ENCODE measurements at regions not wholly inside any gene's neighbourhood (a gene's known extent, or its start where the extent isn't known, plus 50 kb on each side); places are given as distances from the start of the nearest gene placed in this dataset.
"Not testable (repeated sequence)": the region's sequence is repeated elsewhere in the genome, so short reads cannot be mapped to it uniquely, and the experiment has no call there.

DNA sequence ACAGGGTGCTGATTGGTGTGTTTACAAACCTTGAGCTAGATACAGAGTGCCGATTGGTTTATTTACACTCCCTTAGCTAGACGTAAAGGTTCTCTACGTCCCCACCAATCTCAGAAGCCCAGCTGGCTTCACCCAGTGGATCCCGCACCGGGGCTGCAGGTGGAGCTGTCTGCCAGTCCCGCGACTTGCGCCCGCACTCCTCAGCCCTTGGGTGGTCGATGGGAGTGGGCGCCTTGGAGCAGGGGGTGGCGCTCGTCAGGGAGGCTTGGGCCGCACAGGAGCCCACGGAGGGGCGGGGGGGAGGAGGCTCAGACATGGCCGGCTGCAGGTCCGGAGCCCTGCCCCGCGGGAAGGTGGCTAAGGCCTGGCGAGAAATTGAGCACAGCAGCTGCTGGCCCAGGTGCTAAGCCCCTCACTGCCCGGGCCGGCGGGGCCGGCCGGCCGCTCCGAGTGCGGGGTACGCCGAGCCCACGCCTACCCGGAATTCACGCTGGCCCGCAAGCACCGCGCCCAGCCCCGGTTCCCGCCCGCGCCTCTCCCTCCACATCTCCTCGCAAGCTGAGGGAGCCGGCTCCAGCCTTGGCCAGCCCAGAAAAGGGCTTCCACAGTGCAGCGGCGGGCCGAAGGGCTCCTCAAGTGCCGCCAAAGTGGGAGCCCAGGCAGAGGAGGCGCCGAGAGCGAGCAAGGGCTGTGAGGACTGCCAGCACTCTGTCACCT is 61.5 kb upstream of the TLR4 start:
- TF ChIP-seq, protein P1, sequence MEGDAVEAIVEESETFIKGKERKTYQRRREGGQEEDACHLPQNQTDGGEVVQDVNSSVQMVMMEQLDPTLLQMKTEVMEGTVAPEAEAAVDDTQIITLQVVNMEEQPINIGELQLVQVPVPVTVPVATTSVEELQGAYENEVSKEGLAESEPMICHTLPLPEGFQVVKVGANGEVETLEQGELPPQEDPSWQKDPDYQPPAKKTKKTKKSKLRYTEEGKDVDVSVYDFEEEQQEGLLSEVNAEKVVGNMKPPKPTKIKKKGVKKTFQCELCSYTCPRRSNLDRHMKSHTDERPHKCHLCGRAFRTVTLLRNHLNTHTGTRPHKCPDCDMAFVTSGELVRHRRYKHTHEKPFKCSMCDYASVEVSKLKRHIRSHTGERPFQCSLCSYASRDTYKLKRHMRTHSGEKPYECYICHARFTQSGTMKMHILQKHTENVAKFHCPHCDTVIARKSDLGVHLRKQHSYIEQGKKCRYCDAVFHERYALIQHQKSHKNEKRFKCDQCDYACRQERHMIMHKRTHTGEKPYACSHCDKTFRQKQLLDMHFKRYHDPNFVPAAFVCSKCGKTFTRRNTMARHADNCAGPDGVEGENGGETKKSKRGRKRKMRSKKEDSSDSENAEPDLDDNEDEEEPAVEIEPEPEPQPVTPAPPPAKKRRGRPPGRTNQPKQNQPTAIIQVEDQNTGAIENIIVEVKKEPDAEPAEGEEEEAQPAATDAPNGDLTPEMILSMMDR (conservative IDR thresholded peaks at IDR 0.05), result not testable (repeated sequence)
- not testable (repeated sequence) for TF ChIP-seq ZFX (IDR thresholded peaks at IDR 0.05)
